HG03378 (cell line): ENCODE measurements at regions not wholly inside any gene's neighbourhood (a gene's known extent, or its start where the extent isn't known, plus 50 kb on each side); places are given as distances from the start of the nearest gene placed in this dataset.
A peak's percentile ranks its signal among the peaks of the same experiment; 100 is the strongest.
"Not testable (repeated sequence)": the region's sequence is repeated elsewhere in the genome, so short reads cannot be mapped to it uniquely, and the experiment has no call there.

Experiments used
- ATAC-seq: cut with Tn5 transposase; IDR thresholded peaks from one replicate; pipeline ENCODE4 v1.9.1; 2021; ENCODE audit warnings: mild to moderate bottlenecking, moderate library complexity; ENCODE audit not compliant: unreplicated experiment

DNA sequence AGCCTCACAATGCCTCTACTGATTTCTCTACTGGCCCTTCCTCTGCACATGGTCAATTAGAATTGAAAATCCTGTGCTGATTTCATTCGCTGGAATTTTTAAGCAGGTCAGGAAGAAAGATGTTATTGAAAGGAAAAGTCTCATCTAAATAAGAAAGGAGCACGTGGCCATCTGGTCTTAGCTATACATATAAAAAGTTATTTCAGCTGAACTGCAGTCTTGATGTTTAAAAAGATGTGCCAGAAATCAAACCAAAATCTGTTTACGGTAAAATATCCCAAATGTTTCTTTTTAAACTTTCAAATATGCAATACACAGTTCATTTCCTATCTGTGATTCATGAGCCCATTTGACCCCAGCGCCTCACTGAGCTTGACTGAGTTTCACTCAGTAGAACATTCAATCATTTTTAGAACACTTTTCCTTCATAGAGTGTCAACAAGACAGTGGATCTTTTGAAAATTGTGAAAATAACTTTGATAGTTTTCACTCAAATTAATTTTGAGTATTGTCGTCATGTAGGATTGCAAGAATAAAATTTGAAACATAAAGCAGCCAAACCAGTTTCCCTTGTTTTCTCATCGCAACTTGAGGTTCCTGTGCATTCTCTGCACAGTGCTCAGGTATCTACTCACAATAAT, 293.6 kb downstream of the PTPRC start:
- no peak for ATAC-seq

DNA sequence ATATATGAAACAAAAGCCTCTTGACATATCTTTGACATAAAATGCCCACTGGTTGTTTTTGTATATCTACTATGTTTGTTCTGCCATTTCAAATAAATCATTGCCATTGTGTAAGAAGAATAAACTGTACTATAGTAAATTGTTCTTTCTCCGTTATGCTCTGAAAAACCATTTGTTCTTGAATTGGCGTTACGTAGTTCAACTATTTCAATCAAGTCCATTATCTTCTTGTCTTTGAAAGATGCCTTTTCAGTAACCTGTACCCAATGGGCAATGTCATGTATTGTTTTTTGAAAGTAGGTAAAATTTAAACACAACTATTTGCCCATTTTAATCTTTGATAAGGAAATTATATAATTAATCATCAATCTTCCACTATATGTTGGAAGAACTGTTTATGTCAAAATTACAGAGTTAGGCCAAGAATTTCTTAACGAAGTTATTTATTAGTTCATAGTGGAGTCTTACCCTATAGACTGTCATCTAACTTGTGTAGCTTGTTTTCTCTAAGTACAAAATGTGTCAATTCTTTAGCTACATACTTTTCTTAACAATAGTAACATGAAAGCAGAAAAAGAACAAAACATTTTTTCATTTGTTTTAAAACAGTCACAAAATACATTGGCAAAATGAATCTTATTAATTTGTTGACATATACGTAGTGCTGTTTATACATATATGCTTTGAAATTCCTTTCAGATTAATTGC, 294.8 kb downstream of the PTPRC start:
- no peak for ATAC-seq

DNA sequence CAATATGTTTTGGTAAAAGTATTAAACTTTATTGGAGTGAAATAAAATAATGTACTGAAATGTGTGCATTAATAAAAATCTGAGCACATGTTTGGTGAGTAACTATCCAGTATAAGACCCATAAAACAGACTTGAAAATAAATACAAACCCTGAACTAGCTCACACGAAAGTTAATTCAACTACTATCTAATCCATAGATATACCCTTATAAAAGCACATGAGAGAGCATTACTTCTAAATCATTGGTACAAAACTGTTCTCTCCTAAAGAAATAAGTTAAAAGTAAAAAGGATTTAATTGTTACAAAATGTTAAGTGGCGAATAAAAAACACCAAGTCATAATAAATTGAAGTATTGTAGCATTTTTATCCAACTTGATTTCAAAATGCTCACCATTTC, 295.6 kb downstream of the PTPRC start:
- ATAC-seq = no peak

DNA sequence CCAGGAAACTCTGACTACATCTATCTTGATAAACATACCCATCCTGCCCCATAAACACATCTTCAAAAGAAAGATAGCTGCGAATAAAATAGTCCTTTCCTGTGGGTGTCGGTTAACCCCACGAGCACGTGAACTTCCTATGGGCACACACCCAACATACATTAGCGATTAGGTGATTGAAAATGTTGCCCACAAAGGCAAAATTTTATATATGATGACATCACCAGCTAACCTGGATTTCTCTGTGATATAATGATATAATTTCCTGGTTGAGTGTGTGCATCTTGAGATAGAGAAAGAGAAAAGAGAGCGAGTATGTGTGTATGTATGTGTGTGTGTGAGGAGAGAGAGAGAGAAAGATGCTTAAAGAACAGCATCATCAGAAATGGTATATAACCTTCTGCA, 296.1 kb downstream of the PTPRC start:
- ATAC-seq = peak; percentile 19

DNA sequence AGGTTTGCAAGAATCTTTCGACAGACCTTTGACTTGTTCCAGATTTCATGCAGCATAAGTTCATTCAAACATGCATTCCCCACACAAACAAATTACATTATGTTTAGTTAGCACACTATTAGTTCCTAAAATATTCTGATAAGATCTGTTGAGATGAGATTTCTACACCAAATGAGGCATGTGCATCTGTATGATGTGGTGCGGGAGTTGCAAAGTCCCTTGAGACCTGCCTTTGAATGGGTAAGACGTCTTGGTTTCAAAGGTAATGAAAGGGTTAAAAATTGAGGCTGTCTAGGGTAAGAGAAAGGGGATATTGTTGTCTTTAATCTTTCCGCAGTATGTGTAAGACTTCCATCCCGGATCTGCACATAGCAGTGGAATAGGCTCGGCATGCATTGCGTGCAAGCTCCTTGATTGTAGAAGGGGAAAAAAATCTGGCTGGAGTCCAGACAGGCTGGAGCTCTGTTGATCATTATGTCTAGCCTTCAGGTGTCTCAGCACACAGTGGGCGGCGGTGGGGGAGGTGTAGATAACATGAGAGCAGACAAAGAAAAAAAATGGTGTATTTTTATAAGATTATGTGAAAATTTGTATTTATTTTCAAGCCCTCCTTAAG, 296.6 kb downstream of the PTPRC start:
- peak; percentile 49 for ATAC-seq

DNA sequence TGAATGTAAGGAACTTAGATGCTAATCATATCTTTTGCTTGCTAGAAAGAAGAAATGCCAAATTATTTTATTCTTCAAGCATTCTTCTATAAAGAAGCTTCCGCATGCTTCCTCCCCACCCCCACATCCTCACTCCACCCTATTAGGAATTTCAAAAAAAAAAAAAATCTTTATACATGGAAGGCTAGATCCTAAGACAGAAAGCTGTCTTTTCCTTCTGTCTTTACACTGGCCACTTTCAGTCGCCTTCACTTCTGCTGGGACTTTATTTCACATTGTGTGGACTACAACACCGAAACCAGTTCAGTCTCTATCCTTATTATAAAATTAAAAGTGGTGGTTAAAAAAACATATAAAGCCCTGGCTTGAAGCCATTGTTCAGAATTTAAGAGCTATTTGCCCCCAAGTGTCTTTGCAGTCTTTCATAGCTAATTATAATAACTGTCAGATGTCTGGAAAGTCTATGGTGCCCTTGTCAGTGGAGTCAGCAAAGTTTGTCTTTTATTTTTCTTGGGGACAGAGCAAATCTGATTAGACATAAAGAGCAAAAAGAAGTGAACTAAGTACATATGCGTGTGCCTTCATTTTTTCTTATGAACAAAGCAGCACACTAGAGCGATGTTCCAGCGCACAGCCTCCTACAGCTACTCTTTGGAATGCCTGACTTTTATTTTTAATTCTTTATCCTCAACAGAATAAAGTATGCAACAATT, 297.7 kb downstream of the PTPRC start:
- no peak for ATAC-seq

DNA sequence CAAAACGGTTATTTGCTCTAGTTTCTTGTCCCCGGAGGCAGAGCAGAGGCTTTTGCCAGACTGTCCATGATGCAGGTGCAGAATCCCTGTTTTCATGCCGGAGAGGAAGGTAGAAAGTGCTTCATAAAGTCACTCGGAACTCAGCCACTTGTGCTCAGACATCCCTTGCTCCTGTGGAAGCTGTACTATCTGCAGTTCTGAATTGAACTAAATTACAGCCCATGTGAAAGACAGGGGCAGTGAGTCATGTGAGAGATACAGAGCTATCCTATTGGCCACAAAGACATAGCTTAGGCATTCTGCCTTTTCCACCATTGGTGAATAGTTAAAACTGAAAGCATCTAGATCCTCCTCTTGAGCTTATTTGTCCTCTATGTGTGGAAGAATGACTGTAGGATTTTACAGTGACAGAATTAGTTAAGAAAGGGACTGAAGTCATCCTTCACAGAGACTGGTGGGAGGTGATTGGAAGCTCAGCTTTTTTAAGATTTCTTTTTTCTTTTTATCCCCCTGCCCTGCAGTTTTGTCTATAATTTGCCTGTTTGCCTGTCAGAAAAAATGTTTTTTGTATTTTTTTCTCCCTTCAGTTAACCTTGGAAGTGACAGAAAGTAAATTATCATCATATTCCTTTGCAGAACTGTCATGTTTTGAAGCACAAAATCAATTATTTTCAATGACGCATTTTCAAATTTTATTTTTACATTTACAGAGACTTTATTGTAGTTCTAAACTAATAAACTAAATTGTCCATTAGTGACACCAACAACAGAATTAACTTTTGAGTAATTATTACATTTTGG, 298.6 kb downstream of the PTPRC start:
- ATAC-seq = peak; percentile 95

DNA sequence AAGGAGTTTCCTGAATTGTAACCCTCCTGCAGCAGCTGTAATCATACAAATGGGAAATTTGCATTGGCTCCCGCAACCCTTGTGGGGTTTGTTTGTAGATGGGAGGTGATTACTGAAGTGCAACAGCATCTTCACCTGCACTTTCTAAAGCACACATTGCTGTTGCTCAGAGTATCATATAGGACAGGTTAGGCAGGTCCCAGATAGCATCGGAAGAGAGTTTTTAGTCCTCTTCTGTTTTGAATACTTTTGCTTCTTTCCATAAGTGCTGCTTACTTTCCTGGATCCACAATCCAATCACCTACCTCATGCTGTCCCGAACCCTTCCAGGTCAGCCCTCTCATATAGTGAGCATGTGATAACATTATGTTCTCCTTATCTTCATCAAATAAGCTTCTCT, 300.4 kb downstream of the PTPRC start:
- ATAC-seq = no peak

DNA sequence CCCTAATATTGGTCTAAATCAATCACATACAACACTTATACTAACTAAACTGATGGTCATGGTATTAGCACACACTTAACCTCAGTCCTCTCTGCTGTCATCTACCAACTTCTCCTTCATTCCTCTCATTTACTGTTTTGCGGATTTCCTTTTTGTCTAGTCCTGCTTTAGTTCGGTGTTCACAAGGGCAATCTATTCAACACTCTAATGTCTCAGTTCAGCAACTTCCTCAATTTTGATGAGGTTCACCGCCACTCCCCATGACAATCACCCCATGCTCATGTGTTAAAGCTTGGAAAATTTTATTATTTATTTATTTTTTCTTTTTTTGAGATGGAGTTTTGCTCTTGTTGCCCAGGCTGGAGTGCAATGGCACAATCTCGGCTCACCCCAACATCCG, 301.1 kb downstream of the PTPRC start:
- ATAC-seq = no peak

DNA sequence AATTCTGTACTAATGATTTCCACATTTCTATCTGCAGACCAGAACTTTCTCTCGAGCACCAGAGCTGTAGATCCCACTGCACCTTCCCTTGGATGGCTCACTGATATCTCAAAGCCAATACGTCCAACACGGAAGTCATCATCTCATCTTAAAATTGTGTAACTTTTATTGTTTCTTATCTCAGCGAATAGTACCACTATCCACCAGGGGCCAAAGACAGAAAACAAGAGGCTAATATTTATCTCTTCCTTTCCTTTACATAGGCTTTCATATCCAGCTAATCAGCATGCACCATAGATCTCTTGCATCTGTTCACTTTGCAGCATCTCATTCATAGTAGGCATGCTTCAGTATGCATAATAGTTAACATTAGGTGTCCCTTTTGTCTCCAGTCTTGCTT, 303.6 kb downstream of the PTPRC start:
- no peak for ATAC-seq

DNA sequence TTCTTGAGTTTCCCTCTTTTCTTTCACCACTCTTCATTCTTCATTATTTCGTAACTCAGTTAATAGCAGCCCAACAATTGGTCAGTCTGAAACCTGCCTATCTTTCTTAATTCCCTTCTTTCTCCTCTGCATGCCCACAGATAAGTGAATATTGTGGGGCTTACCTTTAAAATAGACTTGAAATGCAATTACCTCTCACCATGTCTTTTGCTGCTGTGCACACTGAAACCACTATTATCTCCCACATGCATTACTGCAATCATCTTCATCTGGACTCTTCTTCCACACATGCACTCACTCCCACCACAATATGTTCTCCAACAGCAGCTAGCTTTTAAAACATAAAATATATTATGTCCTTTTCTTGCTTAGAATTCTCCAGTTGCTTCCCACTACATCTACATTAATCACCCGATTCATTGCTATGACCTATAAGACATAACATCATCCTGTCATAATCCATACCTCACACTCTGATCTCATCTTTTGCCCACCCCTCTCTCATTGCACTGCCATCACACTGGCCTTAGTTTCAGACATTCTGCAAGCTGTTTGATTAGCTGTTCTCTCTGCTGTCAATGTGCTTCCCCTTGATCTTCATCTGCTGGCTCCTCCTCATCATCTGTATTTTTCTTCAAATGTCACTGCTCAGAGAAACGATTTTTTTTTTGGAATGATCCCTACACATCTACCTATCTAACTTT, 304.8 kb downstream of the PTPRC start:
- ATAC-seq = no peak

DNA sequence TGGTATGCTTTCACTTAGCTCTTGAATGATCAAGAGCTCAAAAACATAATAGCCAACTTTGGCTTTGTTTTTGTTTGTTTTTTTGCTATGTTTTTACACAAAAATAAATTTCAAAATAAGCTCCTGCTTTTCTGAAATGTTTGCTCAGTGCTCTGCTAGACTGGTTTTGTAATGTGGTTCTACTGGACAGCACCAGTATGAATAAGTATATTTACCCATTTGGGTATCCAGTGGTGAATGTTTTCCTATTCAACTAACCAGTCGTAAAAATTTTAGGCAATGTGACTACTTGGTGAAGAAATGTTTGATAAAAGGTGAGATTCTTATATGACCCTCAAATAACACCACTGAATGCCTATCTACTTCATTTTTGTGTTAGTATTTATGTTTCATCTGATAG, 308.6 kb downstream of the PTPRC start:
- ATAC-seq = no peak

DNA sequence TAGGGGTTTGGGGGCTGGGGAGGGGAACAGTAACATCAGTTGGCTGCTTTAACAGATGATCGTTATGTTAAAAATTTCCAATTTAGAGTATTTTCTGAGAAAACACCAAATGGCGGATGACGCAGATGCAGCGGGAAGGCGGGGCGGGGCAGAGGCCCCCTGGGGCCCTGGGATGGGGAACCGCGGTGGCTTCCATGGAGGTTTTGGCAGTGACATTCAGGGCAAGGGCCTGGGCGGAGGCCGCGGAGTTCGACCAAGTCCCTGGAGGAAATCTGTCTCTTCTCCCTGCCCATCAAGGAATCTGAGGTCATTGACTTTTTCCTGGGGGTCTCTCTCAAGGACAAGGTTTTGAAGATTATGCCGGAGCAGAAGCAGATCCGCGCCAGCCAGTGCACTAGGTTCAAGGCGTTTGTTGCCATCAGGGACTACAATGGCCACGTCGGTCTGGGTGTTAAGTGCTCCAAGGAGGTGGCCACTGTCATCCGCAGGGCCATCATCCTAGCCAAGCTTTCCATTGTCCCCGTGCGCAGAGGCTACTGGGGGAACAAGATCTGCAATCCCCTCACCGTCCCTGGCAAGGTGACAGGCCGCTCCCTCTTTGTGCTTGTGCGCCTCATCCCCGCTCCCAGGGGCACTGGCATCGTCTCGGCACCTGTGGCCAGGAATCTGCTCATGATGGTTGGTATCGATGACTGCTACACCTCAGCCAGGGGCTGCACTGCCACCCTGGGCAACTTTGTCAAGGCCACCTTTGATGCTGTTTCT, 310.2 kb downstream of the PTPRC start:
- no peak for ATAC-seq

DNA sequence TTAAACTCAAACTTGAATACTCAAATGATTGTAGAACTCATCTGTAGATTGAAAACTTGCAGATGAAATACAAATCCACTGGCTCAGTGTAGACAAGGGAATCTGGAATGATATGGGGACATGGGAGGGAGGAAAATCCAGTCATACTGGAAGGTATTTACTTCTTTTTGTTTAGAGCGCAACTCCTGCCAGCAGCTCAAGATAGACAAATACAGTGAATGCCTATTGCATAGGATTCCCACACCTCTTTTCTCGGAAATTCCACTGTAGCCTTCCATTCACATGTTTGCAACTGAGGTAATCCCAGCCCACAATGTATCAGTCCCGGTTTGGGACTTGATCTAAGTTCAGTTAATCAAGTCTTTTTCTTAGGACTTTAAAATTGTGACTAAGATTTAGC, 311.2 kb downstream of the PTPRC start:
- no peak for ATAC-seq

DNA sequence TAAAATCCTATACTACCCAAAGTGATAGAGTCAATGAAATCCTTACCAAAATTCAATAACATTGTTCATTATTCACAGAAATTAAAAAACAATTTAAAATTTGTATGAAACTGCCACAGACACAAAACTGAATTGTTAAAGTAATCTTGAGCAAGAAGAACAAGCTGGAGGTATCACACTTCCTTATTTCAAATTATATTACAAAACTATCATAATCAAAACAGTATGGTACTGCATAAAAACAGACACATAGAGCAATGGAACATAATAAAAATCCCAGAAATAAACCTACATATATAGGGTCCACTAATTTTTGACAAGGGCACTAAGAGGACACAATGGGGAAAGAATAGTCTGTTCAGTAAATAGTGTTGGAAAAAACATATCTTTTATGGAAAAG, 316.2 kb downstream of the PTPRC start:
- ATAC-seq = no peak

DNA sequence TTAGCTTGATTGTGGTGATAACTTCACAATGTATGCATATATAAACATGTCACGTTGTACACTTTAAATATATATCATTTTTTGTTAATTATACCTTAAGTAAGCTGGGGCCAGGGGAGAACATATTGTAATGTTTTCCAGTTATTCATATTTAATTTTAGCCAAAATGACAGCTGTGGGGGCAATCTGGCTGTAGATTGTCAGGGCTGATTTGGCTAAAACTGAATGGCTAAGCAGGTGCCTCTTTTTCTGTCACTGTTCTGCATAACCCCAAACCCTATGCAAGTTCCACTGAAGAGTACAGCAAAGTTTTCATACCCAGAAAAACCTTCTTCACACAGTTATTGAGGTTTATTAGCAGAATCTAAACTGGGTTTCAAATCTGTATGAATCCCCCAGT, 318.2 kb downstream of the PTPRC start:
- no peak for ATAC-seq

DNA sequence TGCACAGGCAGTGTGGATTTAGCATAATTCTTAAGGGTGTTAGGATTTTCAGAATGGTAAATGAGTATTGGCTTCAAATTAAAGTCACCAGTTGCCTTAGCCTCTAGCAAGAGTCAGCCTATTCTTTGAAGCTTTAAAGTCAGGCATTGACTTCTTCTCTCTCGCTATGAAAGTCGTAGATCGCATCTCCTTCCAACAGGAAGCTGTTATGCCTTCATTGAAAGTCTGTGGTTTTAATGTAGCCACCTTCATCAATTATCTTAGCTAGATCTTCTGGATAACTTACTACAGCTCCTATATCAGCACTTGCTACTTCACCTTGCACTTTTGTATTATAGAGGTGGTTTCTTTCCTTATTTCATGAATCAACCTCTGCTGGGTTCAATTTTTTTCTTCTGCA, 320.2 kb downstream of the PTPRC start:
- ATAC-seq = no peak

DNA sequence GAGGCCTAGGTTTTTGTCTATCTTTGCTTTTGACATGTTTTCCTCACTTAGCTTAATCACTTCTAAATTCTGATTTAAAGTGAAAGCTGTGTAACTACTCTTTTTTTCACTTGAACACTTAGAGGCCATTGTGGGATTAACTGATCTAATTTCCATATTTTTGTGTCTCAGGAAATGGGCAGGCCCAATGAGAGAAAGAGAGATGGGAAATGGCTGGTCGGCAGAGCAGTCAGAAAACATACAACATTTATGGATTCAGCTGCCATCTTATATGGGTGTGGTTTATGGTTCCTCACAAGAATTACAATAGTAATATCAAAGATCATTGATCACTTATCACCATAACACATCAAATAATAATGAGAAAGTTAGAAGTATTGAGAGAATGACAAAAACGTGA, 320.8 kb downstream of the PTPRC start:
- no peak for ATAC-seq

DNA sequence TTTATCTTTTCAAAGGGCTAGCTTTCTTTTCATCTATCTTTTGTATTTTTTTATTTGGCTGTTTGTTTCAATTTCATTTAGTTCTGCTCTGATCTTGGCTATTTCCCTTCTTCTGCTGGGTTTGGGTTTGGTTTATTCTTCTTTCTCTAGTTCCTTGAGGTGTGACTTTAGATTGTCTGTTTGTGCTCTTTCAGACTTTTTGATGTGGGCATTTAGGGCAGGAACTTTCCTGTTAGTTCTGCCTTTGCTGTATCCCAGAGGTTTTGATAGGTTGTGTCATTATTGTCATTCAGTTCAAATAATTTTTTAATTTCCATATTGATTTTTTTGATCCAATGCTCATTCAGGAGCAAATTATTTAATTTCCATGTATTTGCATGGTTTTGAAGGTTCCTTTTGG, 325.0 kb downstream of the PTPRC start:
- not testable (repeated sequence) for ATAC-seq

DNA sequence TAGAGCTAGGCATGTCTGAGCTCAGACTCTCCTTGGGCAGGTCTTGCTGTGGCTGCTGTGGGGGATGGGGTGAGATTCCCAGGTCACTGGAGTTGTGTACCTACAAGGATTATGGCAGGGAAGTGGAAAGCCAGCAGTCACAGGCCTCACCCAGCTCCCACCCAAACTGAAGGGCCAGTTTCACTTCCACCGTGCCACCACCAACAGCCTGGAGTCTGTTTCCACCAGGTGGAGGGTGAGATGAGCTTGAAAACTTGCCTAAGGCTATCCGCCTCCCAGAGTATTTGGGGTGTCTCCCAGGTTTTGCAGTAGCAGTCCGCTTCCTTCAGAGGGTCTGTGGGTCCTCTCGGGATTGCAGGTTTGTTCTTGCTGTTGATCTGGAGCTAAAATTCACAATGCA, 327.7 kb downstream of the PTPRC start:
- ATAC-seq = no peak
